ENCODE measurements at regions not wholly inside any gene's neighbourhood (a gene's known extent, or its start where the extent isn't known, plus 50 kb on each side); places are given as distances from the start of the nearest gene placed in this dataset.
"Not testable (repeated sequence)": the region's sequence is repeated elsewhere in the genome, so short reads cannot be mapped to it uniquely, and the experiment has no call there.

DNA sequence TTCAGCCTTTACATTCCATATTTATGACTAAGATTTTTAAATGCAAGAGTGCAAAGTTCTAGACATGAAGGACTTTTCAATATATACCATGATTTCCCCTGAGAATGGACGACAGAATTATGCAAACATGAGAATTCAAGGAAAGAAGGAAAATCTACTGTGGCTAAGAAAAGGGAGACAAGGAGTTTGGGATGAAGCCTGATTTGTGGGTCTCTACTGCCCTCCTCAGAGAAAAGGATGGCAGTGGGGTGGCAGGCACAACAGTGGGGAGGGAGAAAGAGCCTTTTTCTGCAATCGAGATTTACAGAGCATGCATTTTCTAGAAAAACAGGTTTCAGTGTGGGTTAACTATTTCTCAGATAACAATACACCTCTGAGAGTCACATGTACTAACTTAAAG is 466.9 kb upstream of the NRSN1 start:
- DNase-seq (ENCODE audit: low spot score): no peak
- CTCF ChIA-PET: no interaction called here
- TF ChIP-seq, protein P1, sequence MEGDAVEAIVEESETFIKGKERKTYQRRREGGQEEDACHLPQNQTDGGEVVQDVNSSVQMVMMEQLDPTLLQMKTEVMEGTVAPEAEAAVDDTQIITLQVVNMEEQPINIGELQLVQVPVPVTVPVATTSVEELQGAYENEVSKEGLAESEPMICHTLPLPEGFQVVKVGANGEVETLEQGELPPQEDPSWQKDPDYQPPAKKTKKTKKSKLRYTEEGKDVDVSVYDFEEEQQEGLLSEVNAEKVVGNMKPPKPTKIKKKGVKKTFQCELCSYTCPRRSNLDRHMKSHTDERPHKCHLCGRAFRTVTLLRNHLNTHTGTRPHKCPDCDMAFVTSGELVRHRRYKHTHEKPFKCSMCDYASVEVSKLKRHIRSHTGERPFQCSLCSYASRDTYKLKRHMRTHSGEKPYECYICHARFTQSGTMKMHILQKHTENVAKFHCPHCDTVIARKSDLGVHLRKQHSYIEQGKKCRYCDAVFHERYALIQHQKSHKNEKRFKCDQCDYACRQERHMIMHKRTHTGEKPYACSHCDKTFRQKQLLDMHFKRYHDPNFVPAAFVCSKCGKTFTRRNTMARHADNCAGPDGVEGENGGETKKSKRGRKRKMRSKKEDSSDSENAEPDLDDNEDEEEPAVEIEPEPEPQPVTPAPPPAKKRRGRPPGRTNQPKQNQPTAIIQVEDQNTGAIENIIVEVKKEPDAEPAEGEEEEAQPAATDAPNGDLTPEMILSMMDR (conservative IDR thresholded peaks at IDR 0.05; ENCODE audit: low read depth): peak; percentile 14; the same call in 1 of the 2 replicates
- POLR2A ChIA-PET (ENCODE audit: low non-redundant PET): no interaction called here
- no peak overlapping the region for H3K27ac ChIP-seq

DNA sequence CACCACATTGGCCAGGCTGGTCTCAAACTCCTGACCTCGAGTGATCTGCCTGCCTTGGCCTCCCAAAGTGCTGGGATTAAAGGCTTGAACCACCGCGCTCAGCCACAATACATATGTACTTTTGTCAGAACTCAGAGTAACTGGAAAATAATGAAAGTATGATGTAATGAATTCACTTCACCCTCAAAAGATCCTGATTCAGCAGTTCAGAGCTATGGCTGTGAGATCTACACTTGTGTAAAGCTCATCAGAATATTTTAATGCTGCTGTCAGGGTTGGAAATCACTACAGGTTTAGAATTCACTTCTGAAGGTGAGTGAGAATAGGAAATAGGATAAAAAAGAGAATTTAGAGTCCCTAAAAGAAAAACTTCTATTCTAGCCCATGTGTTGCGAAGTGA is 464.5 kb upstream of the NRSN1 start:
- TF ChIP-seq, protein P1 (conservative IDR thresholded peaks at IDR 0.05; ENCODE audit: low read depth): no peak
- DNase-seq (ENCODE audit: low spot score): no peak
- ChIA-PET CTCF (no interaction called here), POLR2A (ENCODE audit: low non-redundant PET) (no interaction called here)
- H3K27ac ChIP-seq: no peak overlapping the region

DNA sequence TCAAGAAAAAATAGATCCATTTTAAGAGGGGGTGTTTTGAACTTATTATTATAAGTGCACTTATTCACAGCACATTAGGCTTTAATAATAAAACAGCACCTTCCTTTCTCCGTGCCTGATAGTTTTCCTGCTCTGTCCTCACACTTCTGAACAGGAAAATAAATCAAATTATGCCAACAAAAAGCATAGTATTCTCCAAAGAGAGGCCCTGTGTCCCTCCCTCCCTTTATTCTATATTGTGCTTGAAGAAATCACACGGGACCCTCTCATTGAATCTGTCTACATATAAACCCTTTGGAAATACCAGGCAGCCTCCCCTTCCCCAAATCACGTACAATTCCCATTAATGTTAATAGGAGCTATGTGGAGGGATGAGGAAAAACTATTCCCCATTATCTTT is 462.9 kb upstream of the NRSN1 start:
- CTCF ChIA-PET: no interaction called here

DNA sequence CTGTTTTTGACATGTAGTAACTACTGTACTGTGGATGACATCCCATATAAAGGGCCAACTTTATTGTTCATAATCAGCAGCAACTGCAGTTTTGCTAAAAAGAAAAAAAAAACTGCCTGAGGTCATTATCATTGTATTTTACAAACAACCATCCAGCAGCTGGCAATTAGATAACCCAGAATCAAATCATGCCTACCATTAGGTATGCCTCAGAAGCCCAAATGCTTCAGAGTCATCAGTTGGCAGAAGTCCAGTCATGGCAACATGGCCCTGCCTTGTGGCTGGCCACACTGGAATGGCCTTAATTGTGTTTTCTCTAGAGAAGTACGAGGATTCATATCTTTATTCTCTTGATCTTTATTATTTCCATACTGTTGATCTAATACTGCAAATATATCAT is 462.4 kb upstream of the NRSN1 start:
- ChIA-PET POLR2A (ENCODE audit: low non-redundant PET) (no interaction called here), CTCF (no interaction called here)
- no peak overlapping the region for H3K27ac ChIP-seq
- no peak for DNase-seq (ENCODE audit: low spot score)
- TF ChIP-seq, protein P1 (conservative IDR thresholded peaks at IDR 0.05; ENCODE audit: low read depth): no peak

More for the DNA sequence above, 462.9 kb upstream of the NRSN1 start:
- TF ChIP-seq, protein P1 (conservative IDR thresholded peaks at IDR 0.05; ENCODE audit: low read depth): no peak
- POLR2A ChIA-PET (ENCODE audit: low non-redundant PET): no interaction called here
- no peak overlapping the region for H3K27ac ChIP-seq
- DNase-seq (ENCODE audit: low spot score): no peak

DNA sequence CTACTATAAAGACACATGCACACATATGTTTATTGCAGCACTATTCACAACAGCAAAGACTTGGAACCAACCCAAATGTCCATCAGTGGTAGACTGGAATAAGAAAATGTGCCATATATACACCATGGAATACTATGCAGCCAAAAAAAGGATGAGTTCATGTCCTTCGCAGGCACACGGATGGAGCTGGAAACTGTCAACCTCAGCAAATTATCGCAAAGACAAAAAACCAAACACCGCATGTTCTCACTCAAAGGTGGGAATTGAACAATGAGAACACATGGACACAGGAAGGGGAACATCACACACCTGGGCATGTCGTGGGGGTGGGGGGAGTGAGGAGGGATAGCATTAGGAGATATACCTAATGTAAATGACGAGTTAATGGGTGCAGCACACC is 460.1 kb upstream of the NRSN1 start:
- DNase-seq (ENCODE audit: low spot score); POLR2A ChIA-PET (ENCODE audit: low non-redundant PET); H3K27ac ChIP-seq; CTCF ChIA-PET: not testable (repeated sequence)

DNA sequence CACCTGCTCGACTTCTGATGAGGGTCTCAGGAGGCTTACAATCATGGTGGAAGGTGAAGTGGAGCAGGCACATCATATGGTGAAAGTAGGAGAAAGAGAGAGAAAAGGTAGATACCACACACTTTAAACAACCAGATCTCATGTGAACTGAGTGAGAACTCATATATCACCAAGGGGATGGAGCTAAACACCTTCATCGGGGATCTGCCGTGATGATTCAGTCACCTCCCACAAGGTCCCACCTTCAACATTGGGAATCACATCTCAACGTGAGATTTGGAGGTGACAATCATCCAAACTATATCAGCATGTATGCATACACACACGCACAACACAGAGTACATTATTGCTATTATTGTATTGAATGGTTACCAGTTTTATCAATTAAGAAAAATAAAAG is 453.3 kb upstream of the NRSN1 start:
- CTCF ChIA-PET: no interaction called here
- POLR2A ChIA-PET (ENCODE audit: low non-redundant PET): no interaction called here
- DNase-seq (ENCODE audit: low spot score): no peak
- TF ChIP-seq, protein P1 (conservative IDR thresholded peaks at IDR 0.05; ENCODE audit: low read depth): no peak
- H3K27ac ChIP-seq: no peak overlapping the region

DNA sequence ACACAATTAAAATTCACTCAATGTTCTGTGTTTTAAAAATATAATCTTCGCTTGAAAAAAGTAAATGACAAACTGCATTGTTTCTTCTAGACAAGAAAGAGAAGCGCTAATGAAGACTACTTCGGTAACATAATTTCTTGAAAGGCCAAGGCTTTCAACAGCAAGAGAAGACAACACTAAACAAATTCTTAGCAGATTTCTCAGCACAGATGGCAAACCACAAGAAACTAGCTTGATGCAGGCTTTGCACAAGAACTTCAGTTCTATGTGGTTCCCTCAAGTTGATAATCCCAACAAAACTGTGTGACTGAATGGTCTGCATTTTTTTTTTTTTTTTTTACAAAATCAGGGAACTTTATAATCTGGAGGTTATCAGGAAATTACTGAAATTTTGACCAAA is 447.4 kb upstream of the NRSN1 start:
- ChIA-PET CTCF (no interaction called here), POLR2A (ENCODE audit: low non-redundant PET) (no interaction called here)
- TF ChIP-seq, protein P1 (conservative IDR thresholded peaks at IDR 0.05; ENCODE audit: low read depth): no peak
- no peak for DNase-seq (ENCODE audit: low spot score)
- no peak overlapping the region for H3K27ac ChIP-seq
